T-helper 1 cell treated with Interleukin-12 subunit alpha and Interleukin-12 subunit beta and Interleukin-4 antibody, amounts not matched to agents 30 μg/mL and 1 μg/mL, for 36 hours (primary cell): ENCODE measurements at regions not wholly inside any gene's neighbourhood (a gene's known extent, or its start where the extent isn't known, plus 50 kb on each side); places are given as distances from the start of the nearest gene placed in this dataset.
"Not testable (repeated sequence)": the region's sequence is repeated elsewhere in the genome, so short reads cannot be mapped to it uniquely, and the experiment has no call there.

Source experiments
- H3K27ac Mint-ChIP-seq: one replicate; pipeline ENCODE4 v1.8.0; 2021; ENCODE audit warnings: mild to moderate bottlenecking, mixed read lengths
- H3K27me3 Mint-ChIP-seq: one replicate; pipeline ENCODE4 v1.8.0; 2021; ENCODE audit warnings: low read depth, mixed read lengths
- H3K36me3 Mint-ChIP-seq: one replicate; pipeline ENCODE4 v1.8.0; 2021; ENCODE audit warnings: low read depth, mixed read lengths
- H3K4me1 Mint-ChIP-seq: one replicate; pipeline ENCODE4 v1.8.0; 2021; ENCODE audit warnings: low read depth, mixed read lengths
- H3K4me3 Mint-ChIP-seq: one replicate; pipeline ENCODE4 v1.8.0; 2021; ENCODE audit warnings: mild to moderate bottlenecking, moderate library complexity, mixed read lengths
- H3K9me3 Mint-ChIP-seq: one replicate; pipeline ENCODE4 v1.8.0; 2021; ENCODE audit warnings: mixed read lengths

GRCh38 chr2:183546560-183547350, 422.5 kb downstream of the NUP35 start:
- H3K27ac Mint-ChIP-seq, H3K36me3 Mint-ChIP-seq, H3K4me1 Mint-ChIP-seq, H3K27me3 Mint-ChIP-seq, H3K4me3 Mint-ChIP-seq: not testable (repeated sequence)
- H3K9me3 Mint-ChIP-seq: peaks cover 22% of the 10 kb centered on the region

- H3K4me1 Mint-ChIP-seq: no peaks in the 10 kb centered on the region
- no peak overlapping the region for H3K27ac Mint-ChIP-seq
- no peaks in the 10 kb centered on the region for H3K27me3 Mint-ChIP-seq
- peaks cover 5% of the 10 kb centered on the region for H3K9me3 Mint-ChIP-seq
- H3K36me3 Mint-ChIP-seq: no peaks in the 10 kb centered on the region
- H3K4me3 Mint-ChIP-seq: no peak overlapping the region
Observed at GRCh38 chr2:183552716-183553115, 428.5 kb downstream of the NUP35 start.

GRCh38 chr2:183564726-183565125, 440.5 kb downstream of the NUP35 start:
- Mint-ChIP-seq H3K27ac (no peak overlapping the region), H3K36me3 (no peaks in the 10 kb centered on the region), H3K4me1 (no peaks in the 10 kb centered on the region), H3K4me3 (no peak overlapping the region), H3K9me3 (no peaks in the 10 kb centered on the region), H3K27me3 (no peaks in the 10 kb centered on the region)

GRCh38 chr2:183575481-183575880, 451.2 kb downstream of the NUP35 start:
- no peaks in the 10 kb centered on the region for H3K27me3 Mint-ChIP-seq
- no peaks in the 10 kb centered on the region for H3K4me1 Mint-ChIP-seq
- no peak overlapping the region for H3K4me3 Mint-ChIP-seq
- no peaks in the 10 kb centered on the region for H3K36me3 Mint-ChIP-seq
- H3K9me3 Mint-ChIP-seq: peaks cover 16% of the 10 kb centered on the region
- no peak overlapping the region for H3K27ac Mint-ChIP-seq

- Mint-ChIP-seq H3K36me3 (no peaks in the 10 kb centered on the region), H3K4me1 (no peaks in the 10 kb centered on the region), H3K4me3 (no peak overlapping the region), H3K9me3 (peaks cover 15% of the 10 kb centered on the region), H3K27ac (no peak overlapping the region), H3K27me3 (no peaks in the 10 kb centered on the region)
Observed at GRCh38 chr2:183579686-183580085, 455.4 kb downstream of the NUP35 start.

- Mint-ChIP-seq H3K4me3 (no peak overlapping the region), H3K36me3 (no peaks in the 10 kb centered on the region), H3K9me3 (peaks cover 7% of the 10 kb centered on the region), H3K4me1 (no peaks in the 10 kb centered on the region), H3K27me3 (no peaks in the 10 kb centered on the region), H3K27ac (no peak overlapping the region)
Observed at GRCh38 chr2:183592271-183592670, 468.0 kb downstream of the NUP35 start.

GRCh38 chr2:183594150-183594549, 469.9 kb downstream of the NUP35 start:
- H3K27ac Mint-ChIP-seq: no peak overlapping the region
- no peaks in the 10 kb centered on the region for H3K27me3 Mint-ChIP-seq
- no peaks in the 10 kb centered on the region for H3K36me3 Mint-ChIP-seq
- H3K4me3 Mint-ChIP-seq: no peak overlapping the region
- H3K4me1 Mint-ChIP-seq: no peaks in the 10 kb centered on the region
- peaks cover 3% of the 10 kb centered on the region for H3K9me3 Mint-ChIP-seq

- H3K36me3 Mint-ChIP-seq: no peaks in the 10 kb centered on the region
- H3K4me1 Mint-ChIP-seq: no peaks in the 10 kb centered on the region
- H3K27me3 Mint-ChIP-seq: no peaks in the 10 kb centered on the region
- H3K27ac Mint-ChIP-seq: no peak overlapping the region
- H3K4me3 Mint-ChIP-seq: no peak overlapping the region
- H3K9me3 Mint-ChIP-seq: no peaks in the 10 kb centered on the region
Observed at GRCh38 chr2:183597841-183598240, 473.6 kb downstream of the NUP35 start.

- no peaks in the 10 kb centered on the region for H3K9me3 Mint-ChIP-seq
- H3K27me3 Mint-ChIP-seq: no peaks in the 10 kb centered on the region
- no peaks in the 10 kb centered on the region for H3K4me1 Mint-ChIP-seq
- H3K27ac Mint-ChIP-seq: no peak overlapping the region
- no peaks in the 10 kb centered on the region for H3K36me3 Mint-ChIP-seq
- H3K4me3 Mint-ChIP-seq: no peak overlapping the region
Observed at GRCh38 chr2:183604065-183604464, 479.8 kb downstream of the NUP35 start.

GRCh38 chr2:183605440-183605839, 481.2 kb downstream of the NUP35 start:
- Mint-ChIP-seq H3K4me1 (no peaks in the 10 kb centered on the region), H3K4me3 (no peak overlapping the region), H3K27ac (no peak overlapping the region), H3K9me3 (no peaks in the 10 kb centered on the region), H3K27me3 (no peaks in the 10 kb centered on the region), H3K36me3 (no peaks in the 10 kb centered on the region)

- Mint-ChIP-seq H3K36me3 (no peaks in the 10 kb centered on the region), H3K27me3 (no peaks in the 10 kb centered on the region), H3K27ac (no peak overlapping the region), H3K4me3 (no peak overlapping the region), H3K4me1 (no peaks in the 10 kb centered on the region), H3K9me3 (no peaks in the 10 kb centered on the region)
Observed at GRCh38 chr2:183606022-183606717, 481.9 kb downstream of the NUP35 start.

GRCh38 chr2:183606718-183607085, 482.5 kb downstream of the NUP35 start:
- Mint-ChIP-seq H3K27me3 (no peaks in the 10 kb centered on the region), H3K4me1 (no peaks in the 10 kb centered on the region), H3K27ac (no peak overlapping the region), H3K4me3 (no peak overlapping the region), H3K36me3 (no peaks in the 10 kb centered on the region), H3K9me3 (no peaks in the 10 kb centered on the region)

- Mint-ChIP-seq H3K4me1 (no peaks in the 10 kb centered on the region), H3K27ac (no peak overlapping the region), H3K36me3 (no peaks in the 10 kb centered on the region), H3K27me3 (no peaks in the 10 kb centered on the region), H3K4me3 (no peak overlapping the region), H3K9me3 (peaks cover 2% of the 10 kb centered on the region)
Observed at GRCh38 chr2:183607995-183608394, 483.8 kb downstream of the NUP35 start.

GRCh38 chr2:183608747-183609146, 484.5 kb downstream of the NUP35 start:
- Mint-ChIP-seq H3K27me3 (no peaks in the 10 kb centered on the region), H3K27ac (no peak overlapping the region), H3K9me3 (peaks cover 4% of the 10 kb centered on the region), H3K4me1 (no peaks in the 10 kb centered on the region), H3K4me3 (no peak overlapping the region), H3K36me3 (no peaks in the 10 kb centered on the region)

- Mint-ChIP-seq H3K9me3 (peaks cover 4% of the 10 kb centered on the region), H3K27ac (no peak overlapping the region), H3K36me3 (no peaks in the 10 kb centered on the region), H3K4me3 (no peak overlapping the region), H3K27me3 (no peaks in the 10 kb centered on the region), H3K4me1 (no peaks in the 10 kb centered on the region)
Observed at GRCh38 chr2:183610724-183611123, 486.5 kb downstream of the NUP35 start.
